Large intestine (tissue), 3 donors: ENCODE measurements at regions not wholly inside any gene's neighbourhood (a gene's known extent, or its start where the extent isn't known, plus 50 kb on each side); places are given as distances from the start of the nearest gene placed in this dataset.

Experiments used
- DNase-seq, 2 donors: peaks; one replicate each; pipeline versions ENCODE4 v3.0.0 to v3.0.0-alpha.2; 2013
- H3K27ac ChIP-seq: one replicate; pipeline ENCODE4 v1.5.1; 2013; ENCODE audit warnings: low read length
- H3K27me3 ChIP-seq: 2 replicates; pipeline ENCODE4 v1.6.1; 2013; ENCODE audit warnings: low read length; ENCODE audit not compliant: control insufficient read depth, insufficient read depth
- H3K36me3 ChIP-seq: 2 replicates; pipeline ENCODE4 v1.6.1; 2013; ENCODE audit warnings: low read length; ENCODE audit not compliant: control insufficient read depth, insufficient read depth
- H3K4me1 ChIP-seq: one replicate; pipeline ENCODE4 v1.6.1; 2013; ENCODE audit warnings: low read length; ENCODE audit not compliant: control insufficient read depth, insufficient read depth
- H3K4me3 ChIP-seq: one replicate; pipeline ENCODE4 v1.5.1; 2013; ENCODE audit warnings: low read length
- H3K9me3 ChIP-seq: one replicate; pipeline ENCODE4 v1.6.1; 2013; ENCODE audit warnings: mild to moderate bottlenecking, low read depth, low read length, moderate library complexity; ENCODE audit not compliant: control insufficient read depth
- WGBS: methylation state at CpG from one replicate; pipeline ENCODE4 v1.1.5; 2013; ENCODE audit warnings: low lambda C conversion rate; ENCODE audit not compliant: insufficient coverage; 5-methylcytosine and 5-hydroxymethylcytosine counted together

DNA sequence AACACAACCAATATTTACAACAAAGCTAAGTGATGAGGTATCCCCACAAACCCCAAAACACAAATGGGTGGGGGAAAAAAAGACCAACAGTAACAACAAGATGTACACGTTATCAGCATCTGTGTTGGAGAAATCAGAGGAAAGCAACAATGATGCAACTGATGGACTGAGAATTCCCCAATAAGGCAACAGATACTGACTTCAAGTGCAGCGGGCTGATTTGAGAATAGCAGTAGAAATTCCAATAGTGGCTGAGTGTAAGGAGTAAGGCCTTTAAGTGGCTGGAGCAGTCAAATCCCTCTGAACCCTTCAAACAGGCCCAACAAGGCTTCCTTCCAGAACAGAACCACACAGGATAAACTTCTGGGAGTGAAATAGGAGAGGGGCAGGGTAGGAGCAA lies 97.6 kb downstream of the TM2D1 start:
- no CpG with 5 or more reads among the region's 2 CpGs for WGBS

DNA sequence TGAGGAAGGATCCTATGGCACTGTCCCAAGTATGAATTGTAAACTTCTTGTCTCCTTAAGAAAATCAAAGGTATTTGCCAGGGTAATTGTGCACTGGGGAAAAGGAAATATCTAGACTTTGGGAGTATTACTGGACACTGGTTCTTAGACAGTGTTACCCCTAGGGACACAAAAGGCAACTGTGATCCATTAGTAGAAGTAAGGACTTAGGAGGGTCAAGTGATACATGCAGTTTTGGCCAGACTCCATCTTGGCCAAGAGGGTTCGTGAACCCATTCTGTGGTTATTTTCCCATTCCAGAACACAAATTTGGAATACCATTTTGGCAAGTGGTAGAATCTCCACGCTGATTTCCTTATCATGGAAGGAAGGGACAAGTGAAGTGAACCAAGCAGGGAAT lies 98.1 kb downstream of the TM2D1 start:
- no peaks in the 10 kb centered on the region for H3K36me3 ChIP-seq
- DNase-seq: no peak
- no peak overlapping the region for H3K4me3 ChIP-seq
- H3K27ac ChIP-seq: no peak overlapping the region
- no peaks in the 10 kb centered on the region for H3K4me1 ChIP-seq
- no peaks in the 10 kb centered on the region for H3K9me3 ChIP-seq
- no peaks in the 10 kb centered on the region for H3K27me3 ChIP-seq
- WGBS: no CpG with 5 or more reads among the region's 2 CpGs

More for the DNA sequence above, 97.6 kb downstream of the TM2D1 start:
- no peak for DNase-seq
- Histone ChIP-seq H3K9me3 (no peaks in the 10 kb centered on the region), H3K27me3 (no peaks in the 10 kb centered on the region), H3K27ac (no peak overlapping the region), H3K4me1 (no peaks in the 10 kb centered on the region), H3K36me3 (no peaks in the 10 kb centered on the region), H3K4me3 (no peak overlapping the region)

DNA sequence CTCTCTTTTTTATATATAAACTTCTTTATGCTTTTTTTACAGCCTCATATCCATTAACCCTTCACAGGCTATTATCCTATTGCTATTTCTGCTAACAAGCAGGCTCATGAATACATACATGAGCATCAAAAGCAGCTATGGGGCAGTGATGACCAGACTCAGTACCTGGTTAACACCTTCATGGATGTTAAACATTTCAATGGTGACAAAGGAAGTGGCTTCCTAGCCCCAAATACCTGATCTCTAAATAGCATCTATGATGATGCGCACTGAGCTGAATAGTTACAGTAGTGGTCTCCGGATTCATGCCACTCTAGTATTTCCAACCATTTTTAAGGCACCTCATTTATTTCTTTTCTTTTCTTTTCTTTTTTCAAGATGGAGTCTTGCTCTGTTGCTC lies 101.1 kb downstream of the TM2D1 start:
- Histone ChIP-seq H3K4me3 (no peak overlapping the region), H3K4me1 (no peaks in the 10 kb centered on the region), H3K27me3 (no peaks in the 10 kb centered on the region), H3K36me3 (no peaks in the 10 kb centered on the region), H3K27ac (no peak overlapping the region), H3K9me3 (no peaks in the 10 kb centered on the region)
- WGBS: no CpG with 5 or more reads among the region's 2 CpGs
- DNase-seq: no peak

DNA sequence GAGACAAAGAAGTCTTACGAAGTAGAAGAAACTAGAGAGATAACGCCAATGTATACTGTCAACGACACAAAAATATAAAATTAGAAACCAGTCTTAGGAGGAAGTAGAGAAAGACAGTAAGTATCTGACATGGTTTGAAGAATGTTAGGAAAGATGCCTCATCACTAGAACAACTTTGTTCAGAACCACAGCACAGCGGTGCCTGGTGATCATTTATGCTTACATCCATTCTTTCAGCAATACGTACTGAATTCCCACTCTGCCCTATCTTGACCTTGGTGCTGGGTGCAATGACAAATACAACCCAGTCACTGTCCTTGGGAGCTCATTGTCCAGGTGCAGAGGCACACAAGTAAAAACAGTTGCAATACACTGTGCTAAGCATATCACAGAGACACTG lies 104.4 kb downstream of the TM2D1 start:
- no peaks in the 10 kb centered on the region for H3K36me3 ChIP-seq
- no peaks in the 10 kb centered on the region for H3K4me1 ChIP-seq
- 79% methylated on average over 3 of the region's 5 CpGs for WGBS
- H3K27me3 ChIP-seq: no peaks in the 10 kb centered on the region
- no peak overlapping the region for H3K27ac ChIP-seq
- DNase-seq: no peak
- H3K9me3 ChIP-seq: no peaks in the 10 kb centered on the region
- H3K4me3 ChIP-seq: no peak overlapping the region

DNA sequence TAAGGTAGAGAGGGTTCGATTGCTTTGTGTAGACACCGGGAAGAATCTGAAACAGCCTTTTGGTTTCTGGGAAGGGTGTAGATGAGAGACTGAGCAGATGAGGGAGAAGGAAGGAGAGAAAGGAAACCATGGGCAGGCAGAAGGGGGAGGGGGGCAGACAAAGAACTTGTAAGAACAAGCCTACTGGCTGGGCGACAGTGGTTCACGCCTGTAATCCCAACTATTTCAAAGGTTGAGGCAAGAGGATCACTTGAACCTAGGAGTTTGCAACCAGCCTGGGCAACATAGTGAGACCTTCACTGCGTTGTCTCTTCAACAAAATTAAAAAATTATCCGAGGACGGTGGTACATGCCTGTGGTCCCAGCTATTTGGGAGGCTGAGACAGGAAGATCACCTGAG lies 106.2 kb downstream of the TM2D1 start:
- no peaks in the 10 kb centered on the region for H3K9me3 ChIP-seq
- H3K27ac ChIP-seq: no peak overlapping the region
- 92% methylated on average over 2 of the region's 7 CpGs for WGBS
- DNase-seq: no peak
- no peaks in the 10 kb centered on the region for H3K4me1 ChIP-seq
- H3K4me3 ChIP-seq: no peak overlapping the region
- no peaks in the 10 kb centered on the region for H3K36me3 ChIP-seq
- no peaks in the 10 kb centered on the region for H3K27me3 ChIP-seq

DNA sequence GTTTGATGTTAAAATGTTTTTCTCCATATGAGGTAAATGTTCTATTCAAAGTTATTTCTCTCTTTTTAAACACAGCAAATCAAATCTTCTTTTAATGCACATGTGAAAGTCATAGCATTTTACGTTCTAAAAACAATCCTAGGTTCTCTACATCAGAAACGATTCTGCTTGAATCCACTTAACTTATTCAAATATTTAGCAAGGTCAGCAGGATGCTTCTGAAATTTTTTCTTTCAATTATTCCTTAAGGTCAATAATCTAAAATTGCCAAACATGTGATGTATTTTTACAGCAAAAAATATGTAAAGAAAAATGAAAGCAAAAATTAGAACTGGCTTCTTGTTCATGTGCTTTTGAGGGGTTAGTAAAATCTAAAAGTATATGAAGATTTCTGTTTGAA lies 106.7 kb downstream of the TM2D1 start:
- H3K27ac ChIP-seq: no peak overlapping the region
- no peak for DNase-seq
- no peaks in the 10 kb centered on the region for H3K36me3 ChIP-seq
- no peaks in the 10 kb centered on the region for H3K4me1 ChIP-seq
- H3K4me3 ChIP-seq: no peak overlapping the region
- no peaks in the 10 kb centered on the region for H3K27me3 ChIP-seq
- 63% methylated on average over 2 of the region's 2 CpGs for WGBS
- no peaks in the 10 kb centered on the region for H3K9me3 ChIP-seq

DNA sequence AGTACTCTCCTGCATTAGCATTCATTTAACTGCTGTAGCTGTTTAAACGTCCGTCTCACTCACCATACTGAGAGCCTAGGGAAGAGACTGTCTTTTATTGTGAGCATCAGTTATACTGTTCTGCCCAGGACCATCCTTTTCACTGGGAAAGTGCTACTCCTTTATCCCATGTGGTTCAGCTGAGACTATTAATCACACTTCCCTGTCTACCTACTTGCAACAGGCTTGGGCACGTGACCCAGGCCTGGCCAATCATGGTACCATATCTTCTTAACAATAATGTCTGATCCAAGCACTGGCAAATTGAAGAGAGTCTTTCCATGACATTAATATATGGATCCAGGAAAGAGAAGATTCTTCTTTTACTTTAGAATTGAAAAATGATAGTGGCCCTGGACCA lies 108.1 kb downstream of the TM2D1 start:
- WGBS: no CpG with 5 or more reads among the region's 3 CpGs
- DNase-seq: no peak
- H3K4me1 ChIP-seq: no peaks in the 10 kb centered on the region
- H3K27ac ChIP-seq: no peak overlapping the region
- H3K36me3 ChIP-seq: no peaks in the 10 kb centered on the region
- no peaks in the 10 kb centered on the region for H3K27me3 ChIP-seq
- no peaks in the 10 kb centered on the region for H3K9me3 ChIP-seq
- no peak overlapping the region for H3K4me3 ChIP-seq

DNA sequence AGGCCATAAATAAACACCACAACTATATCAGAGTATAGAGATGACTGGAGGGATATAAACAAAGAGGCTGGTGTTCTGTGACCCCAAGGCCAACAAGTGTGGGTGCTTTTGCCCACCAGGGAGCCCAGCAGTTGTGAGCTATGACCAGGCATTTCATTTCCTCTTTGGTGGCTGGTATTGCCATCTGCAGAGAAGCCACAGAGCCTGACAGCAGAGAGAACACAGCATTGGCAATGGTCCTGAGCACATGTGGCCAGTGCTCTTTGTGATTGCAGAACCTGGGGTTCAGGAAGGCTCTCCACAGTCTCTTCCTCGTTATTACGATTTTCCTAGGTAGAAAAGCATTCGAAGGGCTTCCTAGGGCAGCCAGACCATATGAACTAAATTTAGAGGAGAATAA lies 112.3 kb downstream of the TM2D1 start:
- Histone ChIP-seq H3K4me1 (no peaks in the 10 kb centered on the region), H3K4me3 (no peak overlapping the region), H3K36me3 (no peaks in the 10 kb centered on the region), H3K27me3 (no peaks in the 10 kb centered on the region), H3K9me3 (no peaks in the 10 kb centered on the region), H3K27ac (no peak overlapping the region)
- no peak for DNase-seq
- 100% methylated on average over 1 of the region's 3 CpGs for WGBS

DNA sequence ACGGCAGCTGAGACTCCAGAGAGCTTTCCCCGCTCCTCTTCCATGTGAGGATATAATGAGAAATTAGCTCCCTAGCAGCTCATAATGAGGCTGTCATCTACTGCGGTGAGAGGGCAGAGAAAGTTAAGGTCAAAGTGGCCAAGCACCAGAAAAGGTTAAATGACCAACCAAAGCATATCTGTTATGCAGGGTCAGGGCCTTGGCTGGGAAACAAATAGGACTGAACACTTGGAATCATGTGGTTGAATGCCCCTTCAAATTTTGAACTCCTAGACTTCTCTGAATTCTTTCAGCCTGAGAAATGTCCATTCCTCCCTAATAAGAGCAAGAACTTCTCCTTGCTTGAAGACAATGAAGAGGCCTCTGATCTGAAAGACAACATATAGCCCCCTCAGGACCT lies 115.9 kb downstream of the TM2D1 start:
- no peak overlapping the region for H3K27ac ChIP-seq
- no peak for DNase-seq
- H3K4me1 ChIP-seq: no peaks in the 10 kb centered on the region
- H3K4me3 ChIP-seq: no peak overlapping the region
- H3K27me3 ChIP-seq: no peaks in the 10 kb centered on the region
- H3K9me3 ChIP-seq: no peaks in the 10 kb centered on the region
- no CpG with 5 or more reads among the region's 3 CpGs for WGBS
- no peaks in the 10 kb centered on the region for H3K36me3 ChIP-seq

DNA sequence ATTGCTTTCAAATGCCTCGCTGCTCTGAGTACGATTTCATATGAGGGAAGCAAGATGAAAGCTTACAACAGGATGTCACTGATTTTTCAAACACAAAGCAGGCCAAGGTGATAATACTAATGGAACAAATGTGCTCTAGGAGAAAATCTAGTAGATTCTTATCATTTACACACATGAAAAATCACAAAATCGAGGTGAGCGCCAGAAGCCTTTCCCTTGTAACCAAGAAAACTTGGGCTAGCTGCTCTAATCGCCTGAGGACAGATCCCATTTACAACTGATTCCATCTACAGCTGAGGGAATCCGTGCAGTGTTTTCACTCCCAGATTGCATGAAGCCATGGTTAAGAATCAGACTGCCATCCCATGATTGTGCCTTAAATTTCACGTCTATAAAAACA lies 117.5 kb downstream of the TM2D1 start:
- no peak for DNase-seq
- Histone ChIP-seq H3K4me3 (no peak overlapping the region), H3K27ac (no peak overlapping the region), H3K9me3 (no peaks in the 10 kb centered on the region), H3K36me3 (no peaks in the 10 kb centered on the region), H3K4me1 (no peaks in the 10 kb centered on the region), H3K27me3 (no peaks in the 10 kb centered on the region)
- no CpG with 5 or more reads among the region's 7 CpGs for WGBS

DNA sequence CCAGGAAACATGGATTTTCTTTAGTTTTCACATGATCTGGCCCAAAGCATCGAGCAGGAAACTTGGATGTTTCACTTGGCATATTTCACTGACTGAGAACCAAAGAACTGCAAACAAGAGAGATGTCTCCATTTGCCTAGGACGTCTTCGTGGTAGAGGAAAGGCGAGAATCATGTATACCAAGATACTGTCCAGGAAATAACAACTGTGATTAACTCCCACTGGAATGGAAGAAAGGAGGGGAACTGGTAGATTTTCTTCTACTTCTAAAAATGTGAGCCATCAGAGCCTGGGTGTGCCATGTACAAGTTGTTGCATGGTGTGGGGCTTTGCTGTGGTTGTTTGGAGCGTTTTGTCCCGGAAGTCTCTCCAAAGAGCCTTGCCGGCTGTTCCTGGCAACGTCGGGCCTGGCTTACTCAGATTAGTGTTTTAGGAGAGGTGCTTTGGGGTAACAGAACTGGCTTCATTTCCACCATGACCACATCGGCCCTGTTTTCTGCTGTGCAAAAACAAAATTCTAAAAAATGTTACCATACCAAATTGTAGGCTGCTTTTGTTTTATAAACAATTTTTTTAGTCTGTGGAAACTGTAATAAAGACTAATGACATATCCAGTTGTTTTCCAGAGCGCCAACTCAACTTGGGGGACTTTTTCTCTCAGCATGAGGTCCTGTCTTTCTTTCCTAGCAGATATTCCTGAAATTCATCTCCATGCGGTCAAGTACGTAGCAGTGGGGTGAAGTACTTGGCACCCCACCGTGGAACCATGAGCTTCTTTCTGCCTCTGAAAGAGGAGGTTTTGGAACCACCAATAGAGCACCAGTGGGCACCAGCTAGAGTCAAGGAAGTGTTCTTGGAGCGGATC lies 118.3 kb downstream of the TM2D1 start:
- Histone ChIP-seq H3K36me3 (no peaks in the 10 kb centered on the region), H3K4me1 (no peaks in the 10 kb centered on the region), H3K9me3 (no peaks in the 10 kb centered on the region), H3K27ac (no peak overlapping the region), H3K4me3 (no peak overlapping the region), H3K27me3 (no peaks in the 10 kb centered on the region)
- WGBS: 91% methylated on average over 4 of the region's 15 CpGs
- no peak for DNase-seq
